ENCODE measurements at regions not wholly inside any gene's neighbourhood (a gene's known extent, or its start where the extent isn't known, plus 50 kb on each side); places are given as distances from the start of the nearest gene placed in this dataset.

DNA sequence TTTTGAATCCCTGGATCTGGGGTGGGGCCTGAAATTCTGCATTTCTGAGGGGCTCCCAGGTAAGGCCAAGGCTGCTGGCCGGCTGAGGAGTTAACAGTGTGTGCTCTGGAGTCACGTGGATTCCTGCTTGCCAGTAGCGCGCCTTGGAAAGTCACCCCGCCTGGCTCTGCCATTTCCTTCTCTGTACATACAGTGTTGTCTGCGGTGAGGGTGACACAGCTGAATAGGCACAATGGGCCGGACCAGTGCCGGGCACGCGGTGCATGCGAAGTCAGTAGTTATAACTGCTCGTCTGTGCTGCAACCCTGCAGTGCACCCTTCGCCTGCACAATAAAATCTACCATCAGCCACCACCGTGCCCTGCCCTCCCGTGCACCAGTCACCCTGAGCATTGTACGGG is 68.0 kb upstream of the EEPD1 start:
- no peak for TF ChIP-seq GATA2 (IDR thresholded peaks at IDR 0.05; ENCODE audit: low read depth, low read length)
- no peak for TF ChIP-seq GATA3 (IDR thresholded peaks at IDR 0.05; ENCODE audit: low read depth, low read length)
